Neural cell (in vitro differentiated cells): ENCODE measurements at regions not wholly inside any gene's neighbourhood (a gene's known extent, or its start where the extent isn't known, plus 50 kb on each side); places are given as distances from the start of the nearest gene placed in this dataset.

ENCODE experiments used
- H2AFZ ChIP-seq: fragments of 200-600, 300-800 bp; sonication (generic), shearing (Covaris generic); 2 replicates; pipeline ENCODE4 v1.6.0; 2014; ENCODE audit warnings: low read depth, mild to moderate bottlenecking, antibody characterized with exemption, low read length, moderate library complexity
- H3F3A ChIP-seq: fragments of 200-600 bp; shearing (Covaris generic); 2 replicates; pipeline ENCODE4 v1.6.1; 2016; ENCODE audit warnings: mild to moderate bottlenecking, moderate library complexity, mixed read lengths, antibody characterized with exemption, low read length; ENCODE audit not compliant: insufficient read depth, poor library complexity, severe bottlenecking
- H3K27ac ChIP-seq: fragments of 200-600, 300-800 bp; sonication (generic), shearing (Covaris generic); 2 replicates; pipeline ENCODE4 v1.5.1; 2014; ENCODE audit warnings: mild to moderate bottlenecking, low read length, moderate library complexity
- H3K27me3 ChIP-seq: fragments of 300-800, 200-600 bp; sonication (generic), shearing (Covaris generic); 2 replicates; pipeline ENCODE4 v1.6.0; 2014; ENCODE audit warnings: mild to moderate bottlenecking, low read depth, low read length, moderate library complexity; ENCODE audit not compliant: insufficient read depth
- H3K36me3 ChIP-seq: fragments of 300-800, 200-600 bp; sonication (generic), shearing (Covaris generic); 2 replicates; pipeline ENCODE4 v1.5.1; 2014; ENCODE audit warnings: mild to moderate bottlenecking, antibody characterized with exemption, low read length, moderate library complexity; ENCODE audit not compliant: insufficient read depth
- H3K4me2 ChIP-seq: fragments of 300-800, 200-600 bp; sonication (generic), shearing (Covaris generic); 2 replicates; pipeline ENCODE4 v1.6.0; 2014; ENCODE audit warnings: mild to moderate bottlenecking, low read length
- H3K4me3 ChIP-seq: fragments of 300-800, 200-600 bp; sonication (generic), shearing (Covaris generic); 2 replicates; pipeline ENCODE4 v1.5.1; 2014; ENCODE audit warnings: mild to moderate bottlenecking, low read length, moderate library complexity
- H3K79me2 ChIP-seq: fragments of 200-600 bp; shearing (Covaris generic); replicated peaks from 2 replicates; pipeline ENCODE4 v1.6.0; 2014; ENCODE audit warnings: mild to moderate bottlenecking, low read length, moderate library complexity; ENCODE audit not compliant: insufficient read depth
- H3K9ac ChIP-seq: fragments of 300-800, 200-600 bp; sonication (generic), shearing (Covaris generic); 2 replicates; pipeline ENCODE4 v1.6.1; 2016; ENCODE audit warnings: mild to moderate bottlenecking, low read length, mixed read lengths
- H3K9me2 ChIP-seq: fragments of 200-600 bp; shearing (Covaris generic); 2 replicates; pipeline ENCODE4 v1.6.1; 2016; ENCODE audit warnings: mild to moderate bottlenecking, low read length, mixed read lengths; ENCODE audit not compliant: insufficient read depth
- H3K9me3 ChIP-seq: fragments of 200-600, 300-800 bp; sonication (generic), shearing (Covaris generic); 2 replicates; pipeline ENCODE4 v1.6.1; 2016; ENCODE audit warnings: mild to moderate bottlenecking, mixed run types, low read length, moderate library complexity, mixed read lengths
- H4K20me1 ChIP-seq: fragments of 200-600 bp; shearing (Covaris generic); 2 replicates; pipeline ENCODE4 v1.6.1; 2016; ENCODE audit warnings: mild to moderate bottlenecking, mixed run types; ENCODE audit not compliant: insufficient read depth
- EP300 ChIP-seq: fragments of 450-650 bp; conservative IDR thresholded peaks from 2 replicates; pipeline ENCODE4 v1.6.1; 2014; ENCODE audit warnings: antibody characterized with exemption, mild to moderate bottlenecking, moderate library complexity; ENCODE audit not compliant: poor library complexity, severe bottlenecking
- EZH2 ChIP-seq: fragments of 200-600, 300-800 bp; shearing (Covaris generic), sonication (generic); IDR thresholded peaks from 2 replicates; pipeline ENCODE4 v1.6.1; 2014; ENCODE audit warnings: antibody characterized with exemption, low read length, borderline replicate concordance, mild to moderate bottlenecking; ENCODE audit not compliant: insufficient read depth, poor library complexity, severe bottlenecking
- MXI1 ChIP-seq: fragments of 450-650 bp; conservative IDR thresholded peaks from 2 replicates; pipeline ENCODE4 v1.6.1; 2014; ENCODE audit warnings: antibody characterized with exemption, mild to moderate bottlenecking; ENCODE audit not compliant: poor library complexity, severe bottlenecking
- POLR2AphosphoS5 ChIP-seq: IDR thresholded peaks from 2 replicates; pipeline ENCODE4 v1.6.1; 2012
- RAD21 ChIP-seq: fragments of 450-650 bp; conservative IDR thresholded peaks from 2 replicates; pipeline ENCODE4 v1.6.1; 2014; ENCODE audit warnings: antibody characterized with exemption, mild to moderate bottlenecking, moderate library complexity
- SMC3 ChIP-seq: fragments of 450-650 bp; conservative IDR thresholded peaks from 2 replicates; pipeline ENCODE4 v1.6.1; 2014; ENCODE audit warnings: antibody characterized with exemption, mild to moderate bottlenecking, moderate library complexity; ENCODE audit not compliant: poor library complexity
- TAF1 ChIP-seq: IDR thresholded peaks from 2 replicates; pipeline ENCODE4 v1.6.1; 2012; ENCODE audit warnings: low read depth
- TF ChIP-seq, protein P1 (sequence below): IDR thresholded peaks from 2 replicates; pipeline ENCODE4 v1.6.1; 2012; ENCODE audit warnings: borderline replicate concordance
- TF ChIP-seq, protein P2 (sequence below): fragments of 450-650 bp; IDR thresholded peaks from 2 replicates; pipeline ENCODE4 v1.5.1; 2014; ENCODE audit warnings: antibody characterized with exemption, mild to moderate bottlenecking, moderate library complexity; ENCODE audit not compliant: poor library complexity, severe bottlenecking

DNA sequence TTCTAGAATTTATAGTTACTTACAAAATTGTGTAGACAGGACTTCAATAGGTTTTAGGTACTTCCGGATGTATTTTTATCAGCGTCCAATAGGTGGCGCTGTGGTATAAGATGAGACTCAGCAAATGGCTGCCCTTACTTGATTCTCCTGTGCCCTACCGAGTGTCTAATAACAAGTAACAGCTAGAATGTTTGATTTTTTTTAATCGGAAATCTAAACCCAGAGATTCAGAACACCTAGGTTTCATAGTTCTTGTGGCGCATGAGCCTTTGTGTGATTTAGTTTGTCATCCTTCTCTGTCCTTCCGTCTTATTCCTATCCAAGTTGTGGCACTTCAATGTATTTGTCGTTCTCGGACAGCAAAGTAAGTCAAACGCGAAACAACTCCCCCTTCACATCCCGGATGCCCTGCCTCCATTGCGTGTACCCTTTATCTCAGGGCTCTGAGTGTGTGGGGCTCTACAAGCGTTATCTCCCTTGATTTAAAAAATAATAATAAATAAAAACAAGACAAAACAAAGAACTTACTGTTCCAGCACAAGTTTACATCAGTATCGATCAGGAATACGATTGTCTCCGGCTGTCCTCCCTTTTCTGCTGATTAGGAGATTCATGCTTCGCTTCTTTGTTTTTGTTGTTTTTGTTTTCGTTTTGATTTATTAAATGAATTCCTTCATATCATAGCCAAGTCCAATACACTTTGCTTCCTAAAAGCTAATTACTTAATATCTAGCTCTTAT lies 50.7 kb upstream of the SLC30A5 start:
- Histone ChIP-seq H3F3A (no peaks in the 10 kb centered on the region), H3K4me3 (peak overlapping the region; percentile 21), H3K4me2 (no peak overlapping the region), H3K9me3 (no peaks in the 10 kb centered on the region), H3K9me2 (no peaks in the 10 kb centered on the region), H3K36me3 (no peaks in the 10 kb centered on the region), H3K27ac (no peak overlapping the region), H4K20me1 (no peaks in the 10 kb centered on the region), H2AFZ (no peak overlapping the region), H3K79me2 (no peaks in the 10 kb centered on the region), H3K9ac (no peak overlapping the region), H3K27me3 (no peaks in the 10 kb centered on the region)
- TF ChIP-seq MXI1, result no peak
- no peak for TF ChIP-seq EP300
- TF ChIP-seq, protein P1, sequence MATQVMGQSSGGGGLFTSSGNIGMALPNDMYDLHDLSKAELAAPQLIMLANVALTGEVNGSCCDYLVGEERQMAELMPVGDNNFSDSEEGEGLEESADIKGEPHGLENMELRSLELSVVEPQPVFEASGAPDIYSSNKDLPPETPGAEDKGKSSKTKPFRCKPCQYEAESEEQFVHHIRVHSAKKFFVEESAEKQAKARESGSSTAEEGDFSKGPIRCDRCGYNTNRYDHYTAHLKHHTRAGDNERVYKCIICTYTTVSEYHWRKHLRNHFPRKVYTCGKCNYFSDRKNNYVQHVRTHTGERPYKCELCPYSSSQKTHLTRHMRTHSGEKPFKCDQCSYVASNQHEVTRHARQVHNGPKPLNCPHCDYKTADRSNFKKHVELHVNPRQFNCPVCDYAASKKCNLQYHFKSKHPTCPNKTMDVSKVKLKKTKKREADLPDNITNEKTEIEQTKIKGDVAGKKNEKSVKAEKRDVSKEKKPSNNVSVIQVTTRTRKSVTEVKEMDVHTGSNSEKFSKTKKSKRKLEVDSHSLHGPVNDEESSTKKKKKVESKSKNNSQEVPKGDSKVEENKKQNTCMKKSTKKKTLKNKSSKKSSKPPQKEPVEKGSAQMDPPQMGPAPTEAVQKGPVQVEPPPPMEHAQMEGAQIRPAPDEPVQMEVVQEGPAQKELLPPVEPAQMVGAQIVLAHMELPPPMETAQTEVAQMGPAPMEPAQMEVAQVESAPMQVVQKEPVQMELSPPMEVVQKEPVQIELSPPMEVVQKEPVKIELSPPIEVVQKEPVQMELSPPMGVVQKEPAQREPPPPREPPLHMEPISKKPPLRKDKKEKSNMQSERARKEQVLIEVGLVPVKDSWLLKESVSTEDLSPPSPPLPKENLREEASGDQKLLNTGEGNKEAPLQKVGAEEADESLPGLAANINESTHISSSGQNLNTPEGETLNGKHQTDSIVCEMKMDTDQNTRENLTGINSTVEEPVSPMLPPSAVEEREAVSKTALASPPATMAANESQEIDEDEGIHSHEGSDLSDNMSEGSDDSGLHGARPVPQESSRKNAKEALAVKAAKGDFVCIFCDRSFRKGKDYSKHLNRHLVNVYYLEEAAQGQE, result no peak
- TF ChIP-seq, protein P2, sequence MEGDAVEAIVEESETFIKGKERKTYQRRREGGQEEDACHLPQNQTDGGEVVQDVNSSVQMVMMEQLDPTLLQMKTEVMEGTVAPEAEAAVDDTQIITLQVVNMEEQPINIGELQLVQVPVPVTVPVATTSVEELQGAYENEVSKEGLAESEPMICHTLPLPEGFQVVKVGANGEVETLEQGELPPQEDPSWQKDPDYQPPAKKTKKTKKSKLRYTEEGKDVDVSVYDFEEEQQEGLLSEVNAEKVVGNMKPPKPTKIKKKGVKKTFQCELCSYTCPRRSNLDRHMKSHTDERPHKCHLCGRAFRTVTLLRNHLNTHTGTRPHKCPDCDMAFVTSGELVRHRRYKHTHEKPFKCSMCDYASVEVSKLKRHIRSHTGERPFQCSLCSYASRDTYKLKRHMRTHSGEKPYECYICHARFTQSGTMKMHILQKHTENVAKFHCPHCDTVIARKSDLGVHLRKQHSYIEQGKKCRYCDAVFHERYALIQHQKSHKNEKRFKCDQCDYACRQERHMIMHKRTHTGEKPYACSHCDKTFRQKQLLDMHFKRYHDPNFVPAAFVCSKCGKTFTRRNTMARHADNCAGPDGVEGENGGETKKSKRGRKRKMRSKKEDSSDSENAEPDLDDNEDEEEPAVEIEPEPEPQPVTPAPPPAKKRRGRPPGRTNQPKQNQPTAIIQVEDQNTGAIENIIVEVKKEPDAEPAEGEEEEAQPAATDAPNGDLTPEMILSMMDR, result peak; percentile 90
- peak; percentile 87 for TF ChIP-seq RAD21
- TF ChIP-seq POLR2AphosphoS5, result no peak
- TF ChIP-seq TAF1, result no peak
- TF ChIP-seq EZH2, result no peak
- peak; percentile 77 for TF ChIP-seq SMC3

- Histone ChIP-seq H3K4me2 (no peak overlapping the region), H3K27ac (no peak overlapping the region), H3K27me3 (no peaks in the 10 kb centered on the region), H3K9ac (no peak overlapping the region), H3K9me3 (no peaks in the 10 kb centered on the region), H3K4me3 (no peak overlapping the region), H3K36me3 (no peaks in the 10 kb centered on the region), H3K79me2 (no peaks in the 10 kb centered on the region), H2AFZ (no peak overlapping the region), H3K9me2 (no peaks in the 10 kb centered on the region), H3F3A (no peaks in the 10 kb centered on the region), H4K20me1 (no peaks in the 10 kb centered on the region)
- TF ChIP-seq MXI1 (no peak), EP300 (no peak), SMC3 (no peak), POLR2AphosphoS5 (no peak), EZH2 (no peak), RAD21 (no peak), TAF1 (no peak)
- TF ChIP-seq, protein P1, result no peak
- TF ChIP-seq, protein P2, result no peak
Observed at GRCh38 chr5:69043655-69043996, 50.2 kb upstream of the SLC30A5 start.
